NCI-H460 (cell line): ENCODE measurements at regions not wholly inside any gene's neighbourhood (a gene's known extent, or its start where the extent isn't known, plus 50 kb on each side); places are given as distances from the start of the nearest gene placed in this dataset.
"Not testable (repeated sequence)": the region's sequence is repeated elsewhere in the genome, so short reads cannot be mapped to it uniquely, and the experiment has no call there.

Experiments used
- DNase-seq: peaks from one replicate; pipeline ENCODE4 v3.0.0-alpha.2; 2016; ENCODE audit warnings: low read depth; ENCODE audit errors: extremely low read depth

GRCh38 chr2:52518678-52519077 is 1248.9 kb upstream of the CHAC2 start:
- no peak for DNase-seq

DNA sequence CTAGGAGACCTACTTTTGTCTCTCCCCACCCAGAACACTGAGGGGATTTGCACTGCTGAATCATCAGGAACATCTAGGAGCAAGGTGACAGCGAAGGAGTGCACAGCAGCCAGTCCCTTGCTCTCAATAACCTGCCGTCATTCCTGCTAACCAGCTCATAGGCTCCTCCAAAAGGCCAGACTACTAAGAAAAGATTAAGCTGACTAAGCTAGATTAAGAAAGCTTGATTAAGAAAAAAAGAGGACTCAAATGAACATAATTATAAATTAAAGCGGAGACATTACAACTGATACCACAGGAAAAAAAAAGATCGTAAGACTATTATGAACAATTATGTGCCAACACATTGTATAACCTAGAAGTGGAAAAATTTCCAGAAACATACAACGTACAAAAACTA is 1254.8 kb upstream of the CHAC2 start:
- DNase-seq: no peak

GRCh38 chr2:52510432-52510831 is 1257.2 kb upstream of the CHAC2 start:
- no peak for DNase-seq

- no peak for DNase-seq
These were observed 1265.1 kb upstream of the CHAC2 start for GRCh38 chr2:52502476-52502860.

- DNase-seq: no peak
These were observed 1265.7 kb upstream of the CHAC2 start for GRCh38 chr2:52501715-52502475.

- DNase-seq: no peak
These were observed 1267.0 kb upstream of the CHAC2 start for GRCh38 chr2:52500561-52500960.

DNA sequence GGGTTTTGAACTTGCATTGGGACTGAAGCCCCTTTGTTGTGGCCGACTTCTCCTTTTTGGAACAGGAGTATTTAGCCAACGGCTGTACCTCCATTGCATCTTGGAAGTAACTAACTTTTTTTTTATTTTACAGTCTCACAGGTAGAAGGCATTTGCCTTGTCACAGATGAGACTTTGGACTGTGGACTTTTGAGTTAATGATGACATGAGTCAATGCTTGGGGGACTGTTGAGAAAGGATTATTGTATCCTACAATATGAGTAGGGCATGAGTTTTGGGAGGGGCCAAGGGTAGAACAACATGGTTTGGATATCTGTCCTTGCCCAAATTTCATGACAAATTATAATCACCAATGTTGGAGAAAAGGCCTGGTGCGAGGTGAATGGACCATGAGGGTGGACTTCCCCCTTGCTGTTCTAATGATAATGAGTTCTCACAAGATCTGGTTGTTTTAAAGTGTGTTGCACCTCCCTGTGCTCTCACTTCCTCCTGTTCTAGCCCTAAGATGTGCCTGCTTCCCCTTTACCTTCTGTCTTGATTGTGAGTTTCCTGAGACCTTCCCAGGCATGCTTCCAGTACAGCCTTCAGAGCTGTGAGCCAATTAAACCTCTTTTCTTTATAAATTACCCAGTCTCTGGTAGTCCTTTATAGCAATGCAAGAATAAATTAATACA is 1269.4 kb upstream of the CHAC2 start:
- no peak for DNase-seq

DNA sequence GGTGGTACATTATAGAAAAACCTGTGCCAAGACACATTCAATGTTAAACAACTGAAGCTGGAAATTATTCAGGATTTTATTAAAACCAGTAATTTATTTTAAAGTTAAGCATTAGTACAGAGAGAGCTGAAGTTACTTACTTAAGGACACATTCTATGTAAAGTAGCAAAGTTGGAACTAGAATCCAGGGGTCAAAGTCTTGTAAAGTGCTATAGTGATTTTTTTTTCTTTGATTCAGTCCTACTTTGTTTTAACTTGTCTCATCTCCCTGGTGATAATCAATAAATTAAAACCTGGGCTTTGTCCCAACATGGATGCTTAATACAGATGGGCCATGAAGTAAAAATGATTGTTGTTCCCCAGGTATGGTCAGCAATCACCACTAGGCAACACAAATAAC is 1271.8 kb upstream of the CHAC2 start:
- no peak for DNase-seq

GRCh38 chr2:52477166-52477565 is 1290.4 kb upstream of the CHAC2 start:
- no peak for DNase-seq

GRCh38 chr2:52475590-52475989 is 1292.0 kb upstream of the CHAC2 start:
- DNase-seq: no peak

GRCh38 chr2:52474091-52474490 is 1293.5 kb upstream of the CHAC2 start:
- no peak for DNase-seq

GRCh38 chr2:52473526-52473925 is 1294.1 kb upstream of the CHAC2 start:
- no peak for DNase-seq

GRCh38 chr2:52470457-52470856 is 1297.1 kb upstream of the CHAC2 start:
- DNase-seq: not testable (repeated sequence)

- DNase-seq: no peak
These were observed 1300.4 kb upstream of the CHAC2 start for GRCh38 chr2:52467189-52467588.

DNA sequence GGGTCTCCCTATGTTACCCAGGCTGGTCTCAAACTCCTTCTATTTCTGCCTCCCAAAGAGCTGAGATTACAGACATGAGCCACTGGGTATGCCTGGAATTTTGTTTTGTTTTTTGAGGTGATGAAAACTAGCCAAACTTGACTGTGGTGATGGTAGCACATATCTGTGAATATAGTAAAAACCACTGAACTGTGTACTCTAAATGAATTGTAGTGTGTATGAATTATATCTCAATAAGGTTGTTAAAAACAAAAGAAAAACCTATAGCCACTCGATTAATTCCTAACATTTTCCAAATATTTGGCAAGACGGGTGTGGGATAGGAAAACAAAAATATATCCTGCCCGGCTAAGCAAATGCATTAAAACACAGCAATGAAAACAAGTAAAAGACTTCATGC is 1302.3 kb upstream of the CHAC2 start:
- DNase-seq: peak; percentile 48

DNA sequence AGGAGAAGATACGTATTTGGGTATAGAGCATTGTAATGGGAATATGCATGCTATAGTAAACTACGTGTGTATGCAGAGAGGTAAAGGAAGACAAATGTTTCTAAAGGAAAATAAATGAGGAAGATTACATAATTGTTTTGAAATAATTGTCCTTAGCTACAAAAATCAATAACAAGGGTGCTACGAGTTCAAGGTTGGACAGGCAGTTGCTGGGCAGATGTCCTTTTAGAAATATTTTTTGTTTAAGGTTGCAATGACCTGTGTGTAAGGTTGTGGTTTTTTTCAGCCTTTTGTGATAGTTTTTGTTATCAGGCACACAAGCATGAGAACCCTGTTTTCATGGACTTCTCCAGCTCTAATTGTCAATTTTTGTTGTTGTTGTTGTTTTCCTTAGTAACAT is 1304.1 kb upstream of the CHAC2 start:
- DNase-seq: no peak

- no peak for DNase-seq
These were observed 1310.8 kb upstream of the CHAC2 start for GRCh38 chr2:52456561-52457377.

DNA sequence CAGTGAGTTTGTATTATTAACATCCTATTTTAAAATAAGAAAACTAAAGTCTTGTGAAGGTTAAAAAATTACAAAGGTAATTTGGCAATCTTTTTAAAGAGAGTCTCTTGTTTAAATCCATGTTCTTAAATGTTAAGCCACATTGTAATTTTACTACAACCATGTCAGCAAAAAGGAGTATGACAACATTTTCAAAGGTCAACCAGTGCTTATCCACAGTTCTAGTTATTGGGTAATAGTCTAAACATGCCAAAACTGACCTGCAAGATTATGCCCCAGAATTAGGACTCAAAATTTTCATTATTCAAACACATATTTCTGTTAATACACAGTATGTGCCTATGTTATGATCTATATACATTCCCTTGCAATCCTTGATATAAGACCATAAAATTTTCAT is 1312.6 kb upstream of the CHAC2 start:
- no peak for DNase-seq

- DNase-seq: no peak
These were observed 1315.4 kb upstream of the CHAC2 start for GRCh38 chr2:52452201-52452600.

- no peak for DNase-seq
These were observed 1321.9 kb upstream of the CHAC2 start for GRCh38 chr2:52445686-52446085.

DNA sequence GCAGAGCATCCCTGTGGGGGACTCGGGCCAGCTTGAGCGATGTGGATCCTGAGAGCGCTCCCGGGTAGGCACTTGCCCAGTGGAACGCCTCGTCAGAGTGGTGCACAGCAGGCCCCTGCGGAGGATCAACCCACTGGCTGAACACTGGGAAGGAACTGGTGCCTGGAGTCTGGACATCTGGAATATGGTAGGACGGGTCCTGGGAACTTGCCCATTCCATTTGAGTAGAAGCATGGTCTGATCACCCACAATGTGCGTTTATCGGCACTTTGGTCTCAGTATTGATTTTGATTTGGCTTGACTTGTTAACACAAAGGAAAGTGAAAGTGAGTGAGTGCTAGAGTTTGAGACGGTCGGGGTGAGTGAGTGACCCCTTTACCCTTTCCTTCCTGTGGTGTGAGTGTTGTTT is 1336.2 kb upstream of the CHAC2 start:
- no peak for DNase-seq

GRCh38 chr2:52429740-52430139 is 1337.9 kb upstream of the CHAC2 start:
- DNase-seq: no peak
